Fibroblast of lung (primary cell): ENCODE measurements at regions not wholly inside any gene's neighbourhood (a gene's known extent, or its start where the extent isn't known, plus 50 kb on each side); places are given as distances from the start of the nearest gene placed in this dataset.

ENCODE experiments used
- CTCF ChIP-seq, 2 donors: IDR thresholded peaks in 1 of 2; conservative IDR thresholded peaks in 1 of 2; 1 replicate in 1 of 2; 2 replicates in 1 of 2; pipeline ENCODE4 v1.5.1; 2011 to 2012; ENCODE audit warnings: low read length in 2 of 2, control low read depth in 1 of 2, inconsistent platforms in 1 of 2, low read depth in 1 of 2, mild to moderate bottlenecking in 1 of 2
- EZH2 ChIP-seq: IDR thresholded peaks from 2 replicates; pipeline ENCODE4 v1.5.1; 2012; ENCODE audit warnings: low read length, control low read depth, mild to moderate bottlenecking; ENCODE audit errors: missing control alignments

GRCh38 chr3:71900057-71900456 lies 115.1 kb upstream of the PROK2 start:
- TF ChIP-seq EZH2 = no peak
- no peak for TF ChIP-seq CTCF (conservative IDR thresholded peaks at IDR 0.05 in 1 of 2, IDR thresholded peaks at IDR 0.05 in 1 of 2; ENCODE audit: low read depth in 1 of 2, low read length in 2 of 2)
